Ecto neural progenitor cell (in vitro differentiated cells): ENCODE measurements at regions not wholly inside any gene's neighbourhood (a gene's known extent, or its start where the extent isn't known, plus 50 kb on each side); places are given as distances from the start of the nearest gene placed in this dataset.
"Not testable (repeated sequence)": the region's sequence is repeated elsewhere in the genome, so short reads cannot be mapped to it uniquely, and the experiment has no call there.

Source experiments
- DNase-seq: peaks from one replicate; pipeline ENCODE4 v3.0.0-alpha.2; 2018; ENCODE audit warnings: low spot score

- DNase-seq = not testable (repeated sequence)
These were observed 94.6 kb upstream of the ABCA1 start for GRCh38 chr9:105022545-105022944.

DNA sequence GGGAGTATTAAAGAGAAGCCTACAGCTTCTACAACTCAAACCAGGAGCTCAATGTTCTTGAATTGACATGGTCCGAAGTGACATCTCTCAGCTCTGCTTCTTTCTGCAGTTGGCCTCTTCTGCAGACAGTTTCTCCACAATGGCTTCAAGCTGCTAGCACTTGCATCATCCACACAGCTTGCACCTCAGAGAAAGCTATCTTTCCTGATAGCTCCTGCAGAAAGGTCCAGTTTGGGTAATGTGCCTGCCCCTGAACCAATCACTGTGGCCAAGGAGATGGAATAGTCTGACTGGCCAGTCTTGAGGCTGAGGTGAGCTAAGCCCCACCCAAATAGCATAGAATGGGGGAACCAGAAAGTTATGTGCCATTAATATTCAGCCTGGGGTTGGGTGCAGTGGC is 95.8 kb upstream of the ABCA1 start:
- no peak for DNase-seq

- DNase-seq = no peak
These were observed 96.6 kb upstream of the ABCA1 start for GRCh38 chr9:105024529-105024928.

DNA sequence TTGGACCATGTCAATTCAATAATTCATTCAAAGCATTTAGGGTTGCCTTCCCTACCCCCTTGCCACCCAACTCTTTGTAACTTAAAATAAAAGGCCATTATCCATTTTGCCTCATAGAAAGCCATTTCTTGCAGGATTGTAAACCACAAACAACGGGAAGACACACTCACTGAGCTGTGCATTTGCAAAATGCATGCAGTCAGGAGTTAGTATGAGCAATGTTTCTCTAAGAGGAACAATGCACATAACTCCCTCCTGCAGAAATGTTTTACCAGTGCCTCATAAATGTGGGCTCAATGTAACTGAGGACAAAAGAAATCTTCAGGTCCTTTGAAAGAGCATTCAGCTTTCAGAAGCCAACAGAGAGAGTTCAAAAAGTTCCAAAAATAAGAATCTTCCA is 98.5 kb upstream of the ABCA1 start:
- no peak for DNase-seq

DNA sequence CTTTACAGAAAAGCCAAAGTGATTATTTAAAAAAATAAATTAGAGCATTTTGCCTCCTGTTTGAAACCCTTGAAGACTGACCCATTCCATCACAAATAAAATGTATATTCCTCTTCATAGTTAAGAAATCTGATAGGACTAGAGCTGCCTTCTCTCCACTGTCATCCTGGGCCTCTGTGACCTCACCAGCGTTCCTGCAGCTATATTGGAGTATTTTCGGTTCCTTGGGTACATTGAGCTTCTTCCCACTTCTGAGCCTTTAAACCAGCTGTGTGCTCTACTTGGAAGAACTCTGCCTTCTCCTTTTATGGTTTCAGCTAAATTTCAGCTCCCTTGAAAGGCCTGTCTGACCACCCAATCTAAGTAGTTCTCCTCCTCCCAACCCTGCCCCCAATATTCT is 99.1 kb upstream of the ABCA1 start:
- no peak for DNase-seq

- DNase-seq = no peak
These were observed 102.3 kb upstream of the ABCA1 start for GRCh38 chr9:105030285-105030684.

- DNase-seq = no peak
These were observed 109.2 kb upstream of the ABCA1 start for GRCh38 chr9:105037139-105037538.

DNA sequence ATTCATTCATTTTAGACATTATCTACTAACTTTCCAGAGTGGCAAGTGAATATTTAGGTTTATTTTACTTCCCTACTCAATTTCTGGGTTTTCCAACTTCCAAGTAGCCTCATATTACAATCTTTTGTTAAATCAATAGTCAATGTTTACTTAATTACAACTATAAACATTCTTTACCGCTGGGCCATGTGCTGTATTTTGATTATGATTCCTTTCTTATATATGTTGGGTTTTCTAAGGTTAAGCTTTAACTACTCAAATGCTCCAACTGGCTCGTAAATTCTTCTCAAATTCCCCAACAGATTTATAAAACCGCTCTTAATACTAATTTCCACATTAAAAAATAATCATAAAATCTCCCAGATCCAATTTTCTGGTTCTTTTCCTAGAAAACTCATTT is 110.1 kb upstream of the ABCA1 start:
- no peak for DNase-seq

GRCh38 chr9:105039175-105039799 is 111.3 kb upstream of the ABCA1 start:
- DNase-seq = no peak

GRCh38 chr9:105043370-105043936 is 115.5 kb upstream of the ABCA1 start:
- DNase-seq = no peak

GRCh38 chr9:105044518-105044917 is 116.6 kb upstream of the ABCA1 start:
- DNase-seq = no peak

DNA sequence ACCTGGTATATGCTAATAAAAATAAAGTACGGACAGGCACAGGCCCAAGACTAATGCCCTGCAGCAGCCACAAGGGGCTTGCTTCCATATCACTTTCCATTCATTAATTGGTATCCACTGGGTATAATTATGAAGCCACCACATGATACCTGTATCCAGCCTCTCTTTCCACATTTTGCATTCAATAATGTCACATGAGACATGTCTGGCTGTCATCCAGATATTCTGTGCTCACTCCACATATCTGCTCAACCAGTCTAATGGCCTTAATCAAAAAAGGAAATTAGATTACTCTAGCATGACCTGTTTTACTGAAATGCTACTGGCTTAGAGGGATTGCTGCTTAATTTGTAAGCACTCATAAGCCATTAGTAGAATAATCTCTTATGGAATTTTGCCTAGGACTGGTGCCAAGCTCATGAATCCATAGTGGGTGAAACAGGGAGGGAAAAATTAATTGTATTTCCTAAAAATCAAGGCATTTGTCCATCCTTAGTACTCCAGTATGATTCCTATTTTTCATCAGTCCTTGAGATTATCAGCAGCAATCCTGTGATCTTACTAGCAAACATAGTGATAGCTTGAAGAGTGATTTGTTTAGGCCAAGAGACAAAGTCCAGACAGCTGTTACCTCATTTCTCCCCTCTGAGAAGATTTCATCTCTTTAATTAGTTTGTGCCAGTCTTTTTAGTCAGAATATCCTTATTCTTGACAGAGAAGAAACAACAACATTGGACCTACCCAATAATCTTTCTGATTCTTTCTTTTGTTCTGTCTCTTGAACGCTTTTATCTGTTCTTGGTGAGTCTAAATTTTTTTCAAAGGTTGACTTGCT is 119.2 kb upstream of the ABCA1 start:
- DNase-seq = no peak

- DNase-seq = no peak
These were observed 119.7 kb upstream of the ABCA1 start for GRCh38 chr9:105047742-105048041.

- no peak for DNase-seq
These were observed 120.4 kb upstream of the ABCA1 start for GRCh38 chr9:105048331-105048730.

- DNase-seq = no peak
These were observed 122.3 kb upstream of the ABCA1 start for GRCh38 chr9:105050296-105050695.

GRCh38 chr9:105051897-105052296 is 123.9 kb upstream of the ABCA1 start:
- DNase-seq = no peak

GRCh38 chr9:105052346-105052745 is 124.4 kb upstream of the ABCA1 start:
- no peak for DNase-seq

GRCh38 chr9:105053209-105053652 is 125.3 kb upstream of the ABCA1 start:
- DNase-seq = no peak

- no peak for DNase-seq
These were observed 126.5 kb upstream of the ABCA1 start for GRCh38 chr9:105054491-105054890.

DNA sequence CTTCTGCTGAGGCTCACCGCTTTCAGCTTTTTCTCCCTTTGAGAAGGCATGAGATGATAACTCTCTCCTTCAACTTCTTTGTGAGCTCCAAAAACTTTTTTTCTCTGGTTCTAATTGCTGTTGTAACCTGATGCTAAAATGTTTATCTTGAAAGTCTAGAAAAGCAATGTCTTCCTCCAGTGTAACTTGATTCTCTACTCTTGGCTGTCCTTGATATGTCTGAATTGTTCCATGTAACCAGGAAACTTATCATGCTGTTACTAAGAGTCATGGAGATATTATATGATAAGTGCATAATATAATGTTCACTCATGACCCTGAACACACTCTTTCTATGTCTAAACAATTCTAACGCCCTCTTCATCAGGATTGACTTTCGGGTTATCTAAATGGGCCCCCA is 128.0 kb upstream of the ABCA1 start:
- no peak for DNase-seq

GRCh38 chr9:105057551-105057950 is 129.6 kb upstream of the ABCA1 start:
- no peak for DNase-seq

DNA sequence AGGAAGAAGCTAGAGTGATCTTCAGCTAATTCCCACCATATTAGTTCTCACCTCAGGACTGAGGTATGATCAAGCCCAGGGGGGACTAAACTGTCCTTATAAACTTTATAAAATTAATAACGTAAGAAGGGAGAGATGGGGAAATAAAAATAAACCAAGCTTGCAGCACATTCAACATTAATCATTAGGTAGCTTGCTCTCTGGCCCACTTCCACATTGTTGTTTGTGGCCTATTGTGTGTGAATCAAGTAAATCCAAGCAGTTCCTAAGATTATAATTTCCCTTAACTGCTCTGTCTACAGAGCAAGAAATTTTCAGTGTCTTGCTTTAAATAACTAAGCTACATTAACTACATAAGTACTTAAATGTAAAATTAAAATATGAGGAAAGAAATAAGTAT is 131.3 kb upstream of the ABCA1 start:
- no peak for DNase-seq

DNA sequence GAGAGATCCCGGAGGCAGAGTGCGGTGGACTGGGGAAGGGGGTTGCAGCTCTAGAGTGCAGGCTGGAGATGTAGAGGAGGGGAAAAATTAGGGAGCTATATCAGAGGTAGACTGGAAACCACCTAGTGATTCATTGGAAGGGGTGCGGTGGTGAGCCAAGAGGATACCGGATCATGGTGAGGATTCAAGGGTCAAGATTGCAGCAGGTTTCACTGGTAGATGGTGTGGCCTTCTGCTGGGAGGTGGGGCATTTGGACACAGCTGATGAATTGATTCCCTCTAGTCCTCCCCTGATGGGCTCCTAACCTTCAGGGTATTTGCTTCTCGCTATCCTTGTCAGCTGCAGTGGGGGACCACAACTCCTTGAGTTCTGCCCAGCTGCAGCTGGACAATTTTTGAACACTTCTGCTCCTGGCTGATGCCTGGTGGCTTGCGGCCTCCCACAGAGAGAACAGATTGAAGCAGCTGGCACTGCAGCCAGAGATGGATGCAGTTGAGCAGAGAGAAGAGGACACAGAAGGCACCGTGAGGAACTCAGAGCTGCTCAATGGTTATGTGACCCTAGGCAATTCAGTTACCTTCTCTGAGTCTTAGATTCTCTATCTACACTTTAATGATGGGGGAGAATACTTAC is 134.4 kb upstream of the ABCA1 start:
- DNase-seq = no peak
